Dedifferentiated amniotic fluid mesenchymal stem cell (primary cell): ENCODE measurements at regions not wholly inside any gene's neighbourhood (a gene's known extent, or its start where the extent isn't known, plus 50 kb on each side); places are given as distances from the start of the nearest gene placed in this dataset.
"Not testable (repeated sequence)": the region's sequence is repeated elsewhere in the genome, so short reads cannot be mapped to it uniquely, and the experiment has no call there.

Source experiments
- DNase-seq: peaks from one replicate; pipeline ENCODE4 v3.0.0-alpha.2; 2016; ENCODE audit errors: extremely low spot score

GRCh38 chr12:24668563-24668962 is 280.3 kb downstream of the BCAT1 start:
- DNase-seq = no peak

- DNase-seq = no peak
These were observed 284.6 kb downstream of the BCAT1 start for GRCh38 chr12:24664161-24664880.

GRCh38 chr12:24661657-24662096 is 287.2 kb downstream of the BCAT1 start:
- no peak for DNase-seq

GRCh38 chr12:24659016-24659415 is 289.9 kb downstream of the BCAT1 start:
- DNase-seq = no peak

GRCh38 chr12:24654344-24654743 is 294.6 kb downstream of the BCAT1 start:
- not testable (repeated sequence) for DNase-seq

GRCh38 chr12:24649634-24650033 is 299.3 kb downstream of the BCAT1 start:
- no peak for DNase-seq

GRCh38 chr12:24649209-24649608 is 299.7 kb downstream of the BCAT1 start:
- no peak for DNase-seq

GRCh38 chr12:24645254-24645653 is 303.6 kb downstream of the BCAT1 start:
- DNase-seq = no peak

- DNase-seq = no peak
These were observed 305.5 kb downstream of the BCAT1 start for GRCh38 chr12:24643120-24644119.

GRCh38 chr12:24639641-24640040 is 309.3 kb downstream of the BCAT1 start:
- no peak for DNase-seq

GRCh38 chr12:24632466-24632865 is 316.4 kb downstream of the BCAT1 start:
- DNase-seq = no peak

- no peak for DNase-seq
These were observed 317.1 kb downstream of the BCAT1 start for GRCh38 chr12:24631676-24632426.

- no peak for DNase-seq
These were observed 318.0 kb downstream of the BCAT1 start for GRCh38 chr12:24630856-24631255.

GRCh38 chr12:24630446-24630845 is 318.5 kb downstream of the BCAT1 start:
- no peak for DNase-seq

- DNase-seq = no peak
These were observed 323.8 kb downstream of the BCAT1 start for GRCh38 chr12:24625103-24625502.

- DNase-seq = not testable (repeated sequence)
These were observed 328.9 kb downstream of the BCAT1 start for GRCh38 chr12:24619954-24620353.

GRCh38 chr12:24617471-24617870 is 331.4 kb downstream of the BCAT1 start:
- DNase-seq = no peak

GRCh38 chr12:24615967-24616411 is 332.9 kb downstream of the BCAT1 start:
- DNase-seq = no peak

- no peak for DNase-seq
These were observed 340.1 kb downstream of the BCAT1 start for GRCh38 chr12:24608637-24609285.

- DNase-seq = no peak
These were observed 340.8 kb downstream of the BCAT1 start for GRCh38 chr12:24608108-24608507.

GRCh38 chr12:24605916-24606315 is 343.0 kb downstream of the BCAT1 start:
- no peak for DNase-seq
